Muscle layer of colon (tissue), 2 donors: ENCODE measurements at regions not wholly inside any gene's neighbourhood (a gene's known extent, or its start where the extent isn't known, plus 50 kb on each side); places are given as distances from the start of the nearest gene placed in this dataset.
"Not testable (repeated sequence)": the region's sequence is repeated elsewhere in the genome, so short reads cannot be mapped to it uniquely, and the experiment has no call there.

Experiments
- H3K27ac ChIP-seq: one replicate; pipeline ENCODE4 v1.7.0; 2013; ENCODE audit warnings: low read depth, mild to moderate bottlenecking, low read length, moderate library complexity
- H3K27me3 ChIP-seq, 2 donors: one replicate each; pipeline ENCODE4 v1.7.0; 2013; ENCODE audit warnings: low read length in 2 of 2, mild to moderate bottlenecking in 2 of 2; ENCODE audit not compliant: insufficient read depth in 2 of 2, control insufficient read depth in 1 of 2
- H3K36me3 ChIP-seq: one replicate; pipeline ENCODE4 v1.7.0; 2013; ENCODE audit warnings: mild to moderate bottlenecking, low read length; ENCODE audit not compliant: insufficient read depth
- H3K4me1 ChIP-seq: one replicate; pipeline ENCODE4 v1.7.0; 2013; ENCODE audit warnings: mild to moderate bottlenecking, low read length; ENCODE audit not compliant: insufficient read depth
- H3K4me3 ChIP-seq, 2 donors: one replicate each; pipeline ENCODE4 v1.7.0; 2013; ENCODE audit warnings: low read length in 2 of 2, low read depth in 1 of 2, mild to moderate bottlenecking in 1 of 2, moderate library complexity in 1 of 2
- H3K9ac ChIP-seq: one replicate; pipeline ENCODE4 v1.7.0; 2013; ENCODE audit warnings: low read length
- H3K9me3 ChIP-seq: one replicate; pipeline ENCODE4 v1.7.0; 2013; ENCODE audit warnings: mild to moderate bottlenecking, low read length
- donor health status: abdominal sarcoma.
- donor health status: Adenocarcinoma of cecum.

DNA sequence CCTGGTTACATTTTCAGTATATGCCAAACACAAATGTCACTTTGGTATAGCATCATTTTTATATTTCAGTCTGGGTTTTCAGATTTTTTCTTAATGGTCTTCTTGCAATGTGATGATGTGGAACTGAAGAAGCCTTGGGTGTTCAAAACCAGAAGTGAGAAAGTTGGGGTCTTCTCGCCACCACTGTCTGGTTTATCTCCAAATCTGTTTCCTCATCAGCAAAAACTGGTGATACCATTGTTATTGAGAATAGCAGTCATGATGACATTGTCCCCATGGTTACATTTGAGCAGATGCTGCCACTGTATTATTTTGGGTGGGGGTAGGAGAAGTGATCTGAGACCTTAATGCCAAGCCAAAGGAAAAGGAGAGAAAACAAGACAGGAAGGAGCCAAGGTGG is 85.9 kb upstream of the MAP3K1 start:
- Histone ChIP-seq H3K4me3 (no peak overlapping the region), H3K27me3 (no peaks in the 10 kb centered on the region), H3K27ac (no peak overlapping the region), H3K4me1 (no peaks in the 10 kb centered on the region), H3K36me3 (no peaks in the 10 kb centered on the region), H3K9me3 (no peaks in the 10 kb centered on the region), H3K9ac (no peak overlapping the region)

DNA sequence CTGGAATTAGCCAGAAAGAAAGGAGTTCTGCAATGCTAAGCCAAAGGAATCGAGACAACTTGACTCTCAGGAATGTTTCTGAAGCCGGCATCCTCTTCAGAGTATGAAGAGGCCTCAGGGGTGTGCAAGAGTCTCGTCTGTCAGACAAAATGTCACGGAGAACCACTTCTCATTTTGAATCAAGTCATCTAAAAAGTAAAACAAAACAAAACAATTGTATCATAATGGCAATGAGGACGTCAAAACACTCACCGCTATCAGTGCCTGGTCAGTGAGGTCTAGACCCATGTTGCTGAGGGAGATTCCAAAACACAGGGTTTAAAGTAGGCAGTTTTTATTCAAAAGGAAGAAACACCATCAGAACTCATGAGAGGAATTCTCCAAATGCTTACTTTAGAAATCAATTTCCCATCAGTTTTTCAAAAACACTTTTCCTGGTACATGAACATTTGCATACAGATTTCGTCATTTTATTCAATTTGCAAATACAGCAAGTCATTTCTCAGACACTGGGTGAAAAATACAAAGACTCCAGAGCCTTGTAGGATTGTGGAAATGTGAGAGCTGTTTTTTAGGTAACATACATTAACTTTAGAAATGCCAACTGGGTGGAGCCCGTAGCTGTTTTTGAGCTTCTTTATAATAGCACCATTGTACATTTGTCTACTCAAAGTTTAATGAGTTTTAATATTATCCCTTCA is 89.5 kb upstream of the MAP3K1 start:
- H3K27me3 ChIP-seq: no peaks in the 10 kb centered on the region
- H3K9ac ChIP-seq: no peak overlapping the region
- H3K27ac ChIP-seq: no peak overlapping the region
- no peaks in the 10 kb centered on the region for H3K36me3 ChIP-seq
- H3K9me3 ChIP-seq: no peaks in the 10 kb centered on the region
- H3K4me1 ChIP-seq: no peaks in the 10 kb centered on the region
- H3K4me3 ChIP-seq: no peak overlapping the region

DNA sequence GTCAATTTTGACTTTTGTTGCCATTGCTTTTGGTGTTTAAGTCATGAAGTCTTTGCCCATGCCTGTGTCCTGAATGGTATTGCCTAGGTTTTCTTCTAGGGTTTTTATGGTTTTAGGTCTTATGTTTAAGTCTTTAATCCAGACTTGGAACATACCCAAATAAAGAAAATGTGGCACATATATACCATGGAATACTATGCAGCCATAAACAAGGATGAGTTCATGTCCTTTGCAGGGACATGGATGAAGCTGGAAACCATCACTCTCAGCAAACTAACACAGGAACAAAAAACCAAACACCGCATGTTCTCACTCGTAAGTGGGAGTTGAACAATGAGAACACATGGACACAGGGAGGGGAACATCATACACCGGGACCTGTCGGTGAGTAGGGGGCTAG is 90.5 kb upstream of the MAP3K1 start:
- not testable (repeated sequence) for H3K4me3 ChIP-seq, H3K9ac ChIP-seq, H3K27ac ChIP-seq

DNA sequence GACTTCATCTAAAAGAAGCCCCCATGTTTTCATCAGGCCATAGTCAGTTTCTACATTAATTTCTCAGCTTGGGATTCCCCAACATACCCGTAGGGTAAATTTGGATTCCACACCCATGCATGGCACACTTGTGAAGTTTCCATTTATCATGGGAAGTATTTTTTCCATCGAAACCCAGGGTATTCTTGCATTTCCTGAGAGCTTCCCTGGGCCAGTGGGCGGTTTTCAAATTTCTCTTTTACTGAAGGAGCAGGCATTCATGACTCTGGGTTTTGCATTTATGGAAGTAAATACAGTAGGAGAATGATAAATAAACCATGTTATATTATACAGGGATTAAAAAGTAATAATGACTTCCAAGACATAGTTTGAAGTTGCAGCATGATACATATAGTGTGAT is 93.0 kb upstream of the MAP3K1 start:
- H3K4me1 ChIP-seq: no peaks in the 10 kb centered on the region
- no peak overlapping the region for H3K4me3 ChIP-seq
- no peaks in the 10 kb centered on the region for H3K27me3 ChIP-seq
- H3K9me3 ChIP-seq: no peaks in the 10 kb centered on the region
- no peaks in the 10 kb centered on the region for H3K36me3 ChIP-seq
- H3K27ac ChIP-seq: no peak overlapping the region
- no peak overlapping the region for H3K9ac ChIP-seq

More for the DNA sequence above, 90.5 kb upstream of the MAP3K1 start:
- not testable (repeated sequence) for H3K9me3 ChIP-seq, H3K4me1 ChIP-seq, H3K36me3 ChIP-seq, H3K27me3 ChIP-seq

DNA sequence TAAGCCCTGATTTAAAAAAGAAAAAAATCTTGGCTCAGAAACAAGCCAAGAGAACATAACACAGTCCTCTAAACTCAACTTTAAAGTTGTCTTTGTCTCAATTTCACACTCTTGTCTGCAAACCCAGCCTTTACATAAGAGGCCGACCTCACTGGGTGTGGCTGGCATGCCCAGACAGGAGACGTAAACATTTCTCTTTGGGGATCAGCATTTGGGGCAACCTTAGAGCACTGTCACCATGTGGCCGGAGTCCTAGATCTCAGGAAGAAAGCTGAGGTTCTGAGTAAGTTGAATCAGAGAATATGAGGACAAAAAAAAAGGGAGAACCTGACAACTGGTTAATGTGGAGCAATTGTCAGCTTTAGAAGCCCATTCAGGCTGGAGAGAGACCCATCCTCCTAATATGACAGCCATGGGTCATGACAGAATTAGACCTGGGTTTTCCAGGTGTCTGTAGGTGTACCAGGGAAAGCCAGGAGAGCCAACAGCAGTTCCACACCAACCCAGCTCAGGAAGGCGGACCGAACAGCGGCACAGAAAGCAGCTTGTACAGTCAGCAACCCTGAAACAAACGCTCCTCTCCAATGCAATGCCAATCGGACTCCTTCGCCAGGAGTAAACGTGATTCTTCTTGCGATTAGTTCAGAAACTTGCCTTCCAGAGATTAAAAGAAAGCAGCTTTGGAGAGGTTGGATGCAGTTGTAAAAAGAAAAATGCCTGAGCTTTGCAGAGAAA is 97.9 kb upstream of the MAP3K1 start:
- no peak overlapping the region for H3K4me3 ChIP-seq
- H3K4me1 ChIP-seq: no peaks in the 10 kb centered on the region
- no peaks in the 10 kb centered on the region for H3K36me3 ChIP-seq
- no peak overlapping the region for H3K9ac ChIP-seq
- H3K27ac ChIP-seq: no peak overlapping the region
- no peaks in the 10 kb centered on the region for H3K27me3 ChIP-seq
- H3K9me3 ChIP-seq: no peaks in the 10 kb centered on the region

DNA sequence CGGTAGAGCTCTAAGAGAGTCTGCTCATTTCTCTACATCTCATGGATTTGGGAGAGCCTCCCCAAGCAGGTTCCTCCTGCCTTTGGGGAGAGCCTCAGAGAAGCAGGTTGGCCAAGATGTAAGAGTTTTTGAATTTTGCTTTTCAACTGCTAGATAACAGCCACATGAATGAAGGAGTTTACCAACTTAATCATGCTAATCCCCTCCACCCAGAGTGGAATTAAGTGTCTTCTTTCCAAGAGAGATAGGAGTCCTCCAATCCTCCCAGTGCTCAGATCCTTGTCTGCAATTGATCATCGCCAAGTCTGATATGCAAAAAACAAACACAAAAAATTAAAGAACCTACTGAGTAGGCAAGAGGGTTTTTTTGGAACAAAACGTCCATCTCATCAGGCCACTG is 99.4 kb upstream of the MAP3K1 start:
- Histone ChIP-seq H3K4me3 (no peak overlapping the region), H3K9me3 (no peaks in the 10 kb centered on the region), H3K36me3 (no peaks in the 10 kb centered on the region), H3K27ac (no peak overlapping the region), H3K4me1 (no peaks in the 10 kb centered on the region), H3K27me3 (no peaks in the 10 kb centered on the region), H3K9ac (no peak overlapping the region)

DNA sequence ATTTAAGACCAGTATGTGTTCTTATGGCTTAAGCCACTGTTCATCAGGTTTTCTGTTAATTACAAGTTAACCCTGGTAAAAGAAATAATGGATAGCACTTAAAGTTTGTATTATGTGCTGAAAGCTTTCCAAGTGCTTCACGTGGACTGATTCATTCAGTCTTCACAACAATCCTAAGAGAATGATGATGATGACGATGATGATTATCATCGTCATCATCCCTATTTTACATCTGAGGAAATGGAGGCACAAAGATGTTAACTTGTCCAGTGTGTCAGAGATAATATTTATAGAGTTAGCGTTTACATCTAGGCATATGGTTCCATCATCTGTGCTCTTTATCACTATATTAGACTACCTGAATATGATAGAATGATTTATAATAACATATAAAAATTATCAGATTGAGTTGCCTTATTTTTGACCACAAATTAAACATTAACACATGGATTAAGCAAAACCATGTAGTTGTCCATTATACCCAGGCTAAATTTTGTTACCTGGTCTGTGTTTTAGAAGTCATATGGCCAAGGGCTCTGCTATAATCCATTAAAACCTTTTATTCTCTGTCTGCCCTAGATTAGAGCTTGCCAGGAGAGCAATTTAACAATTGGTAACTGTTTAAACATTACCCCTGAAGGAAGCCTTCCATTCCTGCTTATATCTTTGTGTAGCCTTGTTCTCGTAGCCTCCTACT is 102.3 kb upstream of the MAP3K1 start:
- Histone ChIP-seq H3K4me1 (no peaks in the 10 kb centered on the region), H3K27ac (no peak overlapping the region), H3K27me3 (no peaks in the 10 kb centered on the region), H3K9me3 (no peaks in the 10 kb centered on the region), H3K36me3 (no peaks in the 10 kb centered on the region), H3K4me3 (no peak overlapping the region), H3K9ac (no peak overlapping the region)

DNA sequence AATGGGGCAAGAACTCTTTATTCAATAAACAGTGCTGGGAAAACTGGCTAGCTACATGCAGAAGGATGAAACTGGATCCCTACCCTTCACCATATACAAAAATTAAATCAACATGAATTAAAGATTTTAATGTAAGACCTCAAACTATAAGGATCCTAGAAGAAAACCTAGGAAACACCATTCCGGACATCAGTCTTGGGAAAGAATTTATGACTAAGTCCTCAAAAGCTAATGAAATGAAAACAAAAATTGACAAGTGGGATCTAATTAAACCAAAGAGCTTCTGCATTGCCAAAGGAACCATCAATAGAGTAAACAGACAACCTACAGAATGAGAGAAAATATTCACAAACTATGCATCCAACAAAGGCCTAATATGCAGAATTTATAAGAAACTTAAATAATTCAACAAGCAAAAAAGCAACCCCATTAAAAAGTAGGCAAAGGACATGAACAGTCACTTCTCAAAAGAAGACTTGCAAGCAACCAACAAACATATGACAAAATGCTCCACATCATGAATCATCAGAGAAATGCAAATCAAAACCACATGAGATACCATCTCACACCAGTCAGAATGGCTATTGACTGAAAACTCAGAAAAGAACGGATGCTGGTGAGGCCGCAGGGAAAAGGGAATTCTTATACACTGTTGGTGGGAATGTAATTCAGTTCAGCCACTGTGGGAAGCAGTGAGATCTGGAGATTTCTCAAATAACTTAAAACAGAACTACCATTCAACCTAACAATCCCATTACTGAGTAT is 104.3 kb upstream of the MAP3K1 start:
- no peak overlapping the region for H3K4me3 ChIP-seq
- H3K36me3 ChIP-seq: no peaks in the 10 kb centered on the region
- H3K9ac ChIP-seq: no peak overlapping the region
- no peak overlapping the region for H3K27ac ChIP-seq
- H3K9me3 ChIP-seq: no peaks in the 10 kb centered on the region
- no peaks in the 10 kb centered on the region for H3K4me1 ChIP-seq
- H3K27me3 ChIP-seq: no peaks in the 10 kb centered on the region

DNA sequence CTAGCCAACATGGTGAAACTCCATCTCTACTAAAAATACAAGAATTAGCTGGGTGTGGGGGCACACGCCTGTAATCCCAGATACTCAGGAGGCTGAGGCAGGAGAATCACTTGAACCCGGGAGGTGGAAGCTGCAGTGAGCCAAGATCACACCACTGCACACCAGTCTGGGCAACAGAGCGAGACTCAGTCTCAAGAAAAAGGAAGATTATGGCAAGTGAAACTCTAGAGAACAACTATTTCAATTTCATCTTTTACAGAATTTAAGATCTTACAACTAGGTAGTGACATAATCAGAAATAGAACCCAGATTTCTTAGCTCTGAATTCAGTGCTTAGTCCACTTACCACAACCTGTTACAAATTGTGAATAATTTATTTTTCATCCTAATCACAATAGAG is 108.8 kb upstream of the MAP3K1 start:
- no peak overlapping the region for H3K4me3 ChIP-seq
- no peaks in the 10 kb centered on the region for H3K36me3 ChIP-seq
- H3K9ac ChIP-seq: no peak overlapping the region
- H3K4me1 ChIP-seq: no peaks in the 10 kb centered on the region
- H3K9me3 ChIP-seq: no peaks in the 10 kb centered on the region
- H3K27me3 ChIP-seq: no peaks in the 10 kb centered on the region
- H3K27ac ChIP-seq: no peak overlapping the region

DNA sequence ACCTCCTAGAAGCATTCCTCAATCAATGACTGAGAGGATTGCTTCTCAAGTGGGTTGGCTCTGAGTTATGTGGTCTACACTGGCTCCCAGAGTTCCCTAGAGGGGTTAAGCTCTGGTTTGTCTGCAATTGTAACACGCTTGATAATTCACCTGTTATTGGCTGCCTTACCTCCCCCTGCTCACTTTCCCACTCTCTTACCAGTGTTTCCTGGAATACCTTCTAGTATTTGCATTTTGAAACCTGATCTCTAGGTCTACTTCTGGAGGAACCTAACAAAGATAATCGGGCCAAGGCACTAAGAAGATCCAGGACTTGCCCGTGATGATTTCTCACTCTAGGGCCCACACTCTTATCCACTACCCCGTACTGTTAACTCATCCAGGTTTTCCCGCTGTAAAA is 110.1 kb upstream of the MAP3K1 start:
- Histone ChIP-seq H3K27ac (no peak overlapping the region), H3K9me3 (no peaks in the 10 kb centered on the region), H3K9ac (no peak overlapping the region), H3K4me3 (no peak overlapping the region), H3K36me3 (no peaks in the 10 kb centered on the region), H3K27me3 (no peaks in the 10 kb centered on the region), H3K4me1 (no peaks in the 10 kb centered on the region)

DNA sequence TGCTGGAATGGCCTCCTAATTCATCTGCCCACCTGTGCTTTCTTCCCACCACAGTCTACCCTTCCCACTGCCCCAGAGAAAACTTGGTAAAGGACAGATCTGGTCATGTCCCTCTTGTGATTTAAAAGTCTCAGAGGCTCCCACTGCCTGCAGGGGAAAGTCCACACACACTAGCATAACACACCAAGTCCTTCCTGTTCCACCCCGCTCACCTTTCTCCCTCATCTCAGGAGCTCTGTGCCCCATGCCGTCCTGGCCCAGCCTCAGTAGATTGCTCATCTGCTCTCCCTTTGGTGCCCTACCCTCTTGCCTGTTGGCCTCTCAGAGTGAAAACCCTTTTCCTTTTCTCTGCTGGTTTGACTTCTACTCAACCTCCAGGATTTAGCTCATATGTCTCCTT is 111.4 kb upstream of the MAP3K1 start:
- H3K27me3 ChIP-seq: no peaks in the 10 kb centered on the region
- no peaks in the 10 kb centered on the region for H3K36me3 ChIP-seq
- no peak overlapping the region for H3K9ac ChIP-seq
- no peak overlapping the region for H3K4me3 ChIP-seq
- H3K27ac ChIP-seq: no peak overlapping the region
- no peaks in the 10 kb centered on the region for H3K9me3 ChIP-seq
- H3K4me1 ChIP-seq: no peaks in the 10 kb centered on the region
